CD14-positive monocyte (primary cell): ENCODE measurements at regions not wholly inside any gene's neighbourhood (a gene's known extent, or its start where the extent isn't known, plus 50 kb on each side); places are given as distances from the start of the nearest gene placed in this dataset.

Experiments
- DNase-seq, 3 donors: peaks; one replicate each; pipeline ENCODE4 v3.0.0-alpha.2; 2011 to 2022
- H2AFZ ChIP-seq: 2 replicates; pipeline ENCODE4 v1.6.0; 2012; ENCODE audit warnings: mild to moderate bottlenecking, low read depth, low read length, inconsistent platforms; ENCODE audit not compliant: insufficient read depth, poor library complexity, severe bottlenecking
- H3K27ac ChIP-seq, 2 donors: 1 replicate in 1 of 2; 2 replicates in 1 of 2; pipeline ENCODE4 v1.5.1; 2012 to 2013; ENCODE audit warnings: low read length in 2 of 2, control low read depth in 1 of 2, inconsistent platforms in 1 of 2, low read depth in 1 of 2, mild to moderate bottlenecking in 1 of 2
- H3K27me3 ChIP-seq, 2 donors: one replicate each; pipeline versions ENCODE4 v1.6.0 to v1.6.1; 2011 to 2013; ENCODE audit warnings: low read length in 2 of 2; ENCODE audit not compliant: control insufficient read depth in 2 of 2, insufficient read depth in 2 of 2
- H3K36me3 ChIP-seq, 2 donors: replicated peaks in 1 of 2; 1 replicate in 1 of 2; 2 replicates in 1 of 2; pipeline versions ENCODE4 v1.5.1 to v1.6.1; 2012 to 2013; ENCODE audit warnings: low read length in 2 of 2, control low read depth in 1 of 2, inconsistent platforms in 1 of 2, mild to moderate bottlenecking in 1 of 2; ENCODE audit not compliant: insufficient read depth in 2 of 2, control insufficient read depth in 1 of 2
- H3K4me1 ChIP-seq, 2 donors: 1 replicate in 1 of 2; 2 replicates in 1 of 2; pipeline versions ENCODE4 v1.5.1 to v1.6.1; 2012 to 2013; ENCODE audit warnings: low read length in 2 of 2, control low read depth in 1 of 2, inconsistent platforms in 1 of 2, mild to moderate bottlenecking in 1 of 2, moderate library complexity in 1 of 2; ENCODE audit not compliant: insufficient read depth in 2 of 2, control insufficient read depth in 1 of 2
- H3K4me2 ChIP-seq: replicated peaks from 2 replicates; pipeline ENCODE3; 2012; ENCODE audit warnings: low read length, moderate library complexity, mild to moderate bottlenecking; ENCODE audit not compliant: poor library complexity, severe bottlenecking; ENCODE audit errors: extremely low read depth
- H3K4me3 ChIP-seq, 3 experiments: fragments of 200-600 bp in 1 of 3; sonication (generic) in 1 of 3; replicated peaks in 1 of 3; 1 replicate in 2 of 3; 2 replicates in 1 of 3; pipeline ENCODE4 v1.5.1; 2011 to 2013; ENCODE audit warnings: low read length in 3 of 3, mild to moderate bottlenecking in 3 of 3, control low read depth in 2 of 3, low read depth in 2 of 3, inconsistent platforms in 1 of 3, moderate library complexity in 1 of 3
- H3K79me2 ChIP-seq: 2 replicates; pipeline ENCODE4 v1.6.0; 2012; ENCODE audit warnings: mild to moderate bottlenecking, control low read depth, inconsistent platforms, low read length, moderate library complexity; ENCODE audit not compliant: insufficient read depth
- H3K9ac ChIP-seq: 2 replicates; pipeline ENCODE4 v1.6.0; 2017; ENCODE audit warnings: low read length, mild to moderate bottlenecking; ENCODE audit not compliant: insufficient read depth, poor library complexity, severe bottlenecking
- H3K9me3 ChIP-seq, 2 donors: replicated peaks in 1 of 2; 1 replicate in 1 of 2; 2 replicates in 1 of 2; pipeline versions ENCODE4 v1.5.1 to v1.6.1; 2012 to 2013; ENCODE audit warnings: low read length in 2 of 2, control low read depth in 1 of 2; ENCODE audit not compliant: control insufficient read depth in 1 of 2, insufficient read depth in 1 of 2
- H4K20me1 ChIP-seq: 2 replicates; pipeline ENCODE4 v1.6.0; 2012; ENCODE audit warnings: mild to moderate bottlenecking, low read length, control low read depth, moderate library complexity; ENCODE audit not compliant: insufficient read depth
- H3K27ac Mint-ChIP-seq, 7 donors: one replicate each; pipeline ENCODE4 v1.8.0; 2020; ENCODE audit warnings: mild to moderate bottlenecking in 7 of 7, mixed read lengths in 7 of 7, moderate library complexity in 6 of 7, inconsistent platforms in 2 of 7
- H3K27me3 Mint-ChIP-seq, 3 donors: one replicate each; pipeline ENCODE4 v1.8.0; 2021 to 2022; ENCODE audit warnings: low read depth in 3 of 3, mild to moderate bottlenecking in 3 of 3, mixed read lengths in 3 of 3, moderate library complexity in 3 of 3, inconsistent platforms in 1 of 3
- H3K36me3 Mint-ChIP-seq, 2 donors: one replicate each; pipeline ENCODE4 v1.8.0; 2020; ENCODE audit warnings: mixed read lengths in 2 of 2, inconsistent platforms in 1 of 2, mild to moderate bottlenecking in 1 of 2
- H3K4me1 Mint-ChIP-seq: one replicate; pipeline ENCODE4 v1.8.0; 2020; ENCODE audit warnings: mild to moderate bottlenecking, mixed read lengths
- H3K4me3 Mint-ChIP-seq, 2 donors: one replicate each; pipeline ENCODE4 v1.8.0; 2020; ENCODE audit warnings: mild to moderate bottlenecking in 2 of 2, mixed read lengths in 2 of 2, moderate library complexity in 1 of 2
- H3K9me3 Mint-ChIP-seq, 7 donors: one replicate each; pipeline ENCODE4 v1.8.0; 2020 to 2022; ENCODE audit warnings: mixed read lengths in 7 of 7, mild to moderate bottlenecking in 6 of 7, moderate library complexity in 6 of 7, inconsistent platforms in 2 of 7
- CTCF ChIP-seq: fragments of 200-600 bp; IDR thresholded peaks from one replicate; pipeline ENCODE4 v1.8.0; 2022; ENCODE audit warnings: antibody characterized with exemption, mild to moderate bottlenecking
- WGBS: methylation state at CpG from one replicate; pipeline ENCODE4 v1.1.5; 2013; ENCODE audit warnings: missing lambda C conversion rate; ENCODE audit not compliant: insufficient coverage; 5-methylcytosine and 5-hydroxymethylcytosine counted together
- intact Hi-C, 2 donors: fragments of 100-400 bp; cut with micrococcal nuclease; formaldehyde crosslinking; loops; one replicate each; pipeline versions ENCODE4 v1.15.0 to v1.15.1; 2023

- H3K9ac ChIP-seq: no peak overlapping the region
- no peaks in the 10 kb centered on the region for H3K79me2 ChIP-seq
- Mint-ChIP-seq H3K4me3 (no peak overlapping the region), H3K9me3 (peaks cover 0 to 1% (median 0%) of the 10 kb centered on the region in 7 donors), H3K36me3 (no peaks in the 10 kb centered on the region), H3K4me1 (no peaks in the 10 kb centered on the region), H3K27me3 (peaks cover 2 to 3% (median 3%) of the 10 kb centered on the region in 3 donors), H3K27ac (no peak overlapping the region)
- H3K4me3 ChIP-seq: no peak overlapping the region
- H3K4me2 ChIP-seq: no peak overlapping the region
- H2AFZ ChIP-seq: no peak overlapping the region
- intact Hi-C loops: no loop called here
- H3K27me3 ChIP-seq: no peaks in the 10 kb centered on the region
- no peak for TF ChIP-seq CTCF
- no peak overlapping the region for H3K27ac ChIP-seq
- no peaks in the 10 kb centered on the region for H4K20me1 ChIP-seq
- H3K36me3 ChIP-seq: no peaks in the 10 kb centered on the region
- H3K9me3 ChIP-seq: no peaks in the 10 kb centered on the region
- no CpG with 5 or more reads among the region's 2 CpGs for WGBS
- H3K4me1 ChIP-seq: no peaks in the 10 kb centered on the region
- no peak for DNase-seq
These were observed 89.2 kb upstream of the DCBLD2 start for GRCh38 chr3:98990657-98991056.

- Mint-ChIP-seq H3K4me3 (no peak overlapping the region), H3K4me1 (no peaks in the 10 kb centered on the region), H3K9me3 (no peaks in the 10 kb centered on the region), H3K27me3 (peaks cover under 1 to 3% (median 2%) of the 10 kb centered on the region in 3 donors), H3K36me3 (no peaks in the 10 kb centered on the region), H3K27ac (no peak overlapping the region)
- Histone ChIP-seq H3K36me3 (no peaks in the 10 kb centered on the region), H3K4me2 (no peak overlapping the region), H2AFZ (no peak overlapping the region), H3K27ac (no peak overlapping the region), H3K27me3 (no peaks in the 10 kb centered on the region), H3K4me3 (no peak overlapping the region), H3K9ac (no peak overlapping the region), H3K4me1 (no peaks in the 10 kb centered on the region), H4K20me1 (no peaks in the 10 kb centered on the region), H3K79me2 (no peaks in the 10 kb centered on the region), H3K9me3 (no peaks in the 10 kb centered on the region)
- TF ChIP-seq CTCF: no peak
- no peak for DNase-seq
- no CpG with 5 or more reads among the region's 1 CpG for WGBS
- intact Hi-C loops: no loop called here
These were observed 84.6 kb upstream of the DCBLD2 start for GRCh38 chr3:98986073-98986472.
